ENCODE measurements at regions not wholly inside any gene's neighbourhood (a gene's known extent, or its start where the extent isn't known, plus 50 kb on each side); places are given as distances from the start of the nearest gene placed in this dataset.
"Not testable (repeated sequence)": the region's sequence is repeated elsewhere in the genome, so short reads cannot be mapped to it uniquely, and the experiment has no call there.

DNA sequence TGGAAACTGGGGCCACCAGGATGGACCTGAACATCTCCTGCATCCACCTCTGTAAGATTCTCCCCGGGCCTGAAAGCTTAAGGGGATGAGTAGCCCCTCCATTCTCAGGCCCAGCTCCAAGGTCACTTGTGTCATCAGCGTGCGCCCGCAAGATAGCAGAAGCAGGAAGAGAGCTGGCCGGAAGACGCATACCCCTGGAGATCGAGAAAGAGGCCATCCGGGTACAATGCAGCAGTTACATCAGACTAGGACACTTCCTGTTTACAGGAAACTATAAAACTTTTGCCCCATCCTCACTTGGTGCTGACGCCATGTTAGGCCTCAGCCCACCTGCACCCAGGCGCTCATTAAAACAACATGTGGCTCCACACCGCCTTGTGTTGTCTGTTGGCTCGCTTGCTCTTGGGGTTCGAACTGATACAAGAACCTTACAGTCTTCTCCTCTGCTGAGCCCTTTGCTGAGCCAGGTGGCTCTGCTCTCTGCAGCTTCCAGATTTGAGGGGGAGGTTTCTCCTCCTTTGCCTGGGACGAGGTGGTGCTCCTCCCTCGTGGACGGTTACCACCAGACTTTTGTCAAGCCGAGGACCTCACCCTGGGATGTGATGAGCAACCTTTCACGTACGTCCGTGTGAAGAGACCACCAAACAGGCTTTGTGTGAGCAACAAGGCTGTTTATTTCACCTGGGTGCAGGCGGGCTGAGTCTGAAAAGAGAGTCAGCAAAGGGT, 277.5 kb upstream of the C1orf174 start:
- no peak for TF ChIP-seq CTCF (IDR thresholded peaks at IDR 0.05; ENCODE audit: extremely low read depth, low read depth, low read length)
- no peaks in the 10 kb centered on the region for H3K27me3 ChIP-seq (ENCODE audit: insufficient read depth, low read length)
- no peak for DNase-seq (ENCODE audit: insufficient read length, low spot score, missing footprints)
- H3K9me3 ChIP-seq (ENCODE audit: low read depth, low read length): no peaks in the 10 kb centered on the region
- H3K27ac ChIP-seq (ENCODE audit: low read depth, low read length): no peak overlapping the region
- no peak overlapping the region for H3K4me2 ChIP-seq (ENCODE audit: insufficient read depth, low read length)
- no peaks in the 10 kb centered on the region for H3K4me1 ChIP-seq (ENCODE audit: insufficient read depth, low read length)
- H3K4me3 ChIP-seq (ENCODE audit: insufficient read depth, low read length): no peak overlapping the region
- no peaks in the 10 kb centered on the region for H3K36me3 ChIP-seq (ENCODE audit: insufficient read depth, low read length)
- no peaks in the 10 kb centered on the region for H3K79me2 ChIP-seq (ENCODE audit: insufficient read depth, low read length)
- H2AFZ ChIP-seq (ENCODE audit: low read length): no peak overlapping the region
- H4K20me1 ChIP-seq (ENCODE audit: insufficient read depth, low read length): no peaks in the 10 kb centered on the region

DNA sequence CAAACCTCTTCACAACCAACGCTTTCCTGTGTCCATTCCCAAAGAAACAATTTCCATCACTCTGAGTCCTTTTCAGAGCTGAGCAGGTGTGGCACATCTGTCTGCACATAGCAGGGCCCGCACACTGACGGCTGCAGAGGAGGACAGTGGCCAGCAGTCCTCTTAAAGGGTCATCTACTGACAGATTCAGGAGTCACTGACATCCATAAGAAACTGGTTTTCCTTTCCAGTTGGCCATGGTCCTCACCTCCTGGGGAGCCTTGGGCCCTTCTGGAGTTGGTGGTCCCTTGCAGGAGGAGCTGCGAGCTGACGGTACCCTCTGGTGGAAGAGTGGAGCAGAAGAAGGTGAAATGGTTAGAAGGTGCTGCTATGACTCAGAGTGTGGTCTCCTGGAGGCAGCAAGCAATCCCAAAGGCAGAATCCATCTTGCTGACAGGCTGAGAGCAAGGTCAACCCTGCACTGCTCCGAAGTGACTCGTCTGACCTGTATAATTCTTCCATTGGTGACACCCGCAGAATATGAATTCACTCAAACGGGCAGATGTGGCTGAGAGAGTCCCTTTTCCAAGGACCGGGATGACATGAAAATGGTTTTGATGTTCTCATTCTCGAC, 278.5 kb upstream of the C1orf174 start:
- no peaks in the 10 kb centered on the region for H3K36me3 ChIP-seq (ENCODE audit: insufficient read depth, low read length)
- no peaks in the 10 kb centered on the region for H3K79me2 ChIP-seq (ENCODE audit: insufficient read depth, low read length)
- no peak overlapping the region for H3K27ac ChIP-seq (ENCODE audit: low read depth, low read length)
- H3K9me3 ChIP-seq (ENCODE audit: low read depth, low read length): no peaks in the 10 kb centered on the region
- no peak overlapping the region for H3K4me2 ChIP-seq (ENCODE audit: insufficient read depth, low read length)
- H3K4me1 ChIP-seq (ENCODE audit: insufficient read depth, low read length): no peaks in the 10 kb centered on the region
- no peak overlapping the region for H3K4me3 ChIP-seq (ENCODE audit: insufficient read depth, low read length)
- TF ChIP-seq CTCF (IDR thresholded peaks at IDR 0.05; ENCODE audit: extremely low read depth, low read depth, low read length): no peak
- H2AFZ ChIP-seq (ENCODE audit: low read length): no peak overlapping the region
- H3K27me3 ChIP-seq (ENCODE audit: insufficient read depth, low read length): no peaks in the 10 kb centered on the region
- DNase-seq (ENCODE audit: insufficient read length, low spot score, missing footprints): no peak
- no peaks in the 10 kb centered on the region for H4K20me1 ChIP-seq (ENCODE audit: insufficient read depth, low read length)

GRCh38 chr1:4179914-4180735, 280.1 kb upstream of the C1orf174 start:
- H3K9me3 ChIP-seq (ENCODE audit: low read depth, low read length): no peaks in the 10 kb centered on the region
- H3K27me3 ChIP-seq (ENCODE audit: insufficient read depth, low read length): no peaks in the 10 kb centered on the region
- no peak overlapping the region for H3K4me2 ChIP-seq (ENCODE audit: insufficient read depth, low read length)
- H3K4me3 ChIP-seq (ENCODE audit: insufficient read depth, low read length): no peak overlapping the region
- no peak overlapping the region for H3K27ac ChIP-seq (ENCODE audit: low read depth, low read length)
- H4K20me1 ChIP-seq (ENCODE audit: insufficient read depth, low read length): no peaks in the 10 kb centered on the region
- DNase-seq (ENCODE audit: insufficient read length, low spot score, missing footprints): no peak
- H3K4me1 ChIP-seq (ENCODE audit: insufficient read depth, low read length): no peaks in the 10 kb centered on the region
- H2AFZ ChIP-seq (ENCODE audit: low read length): no peak overlapping the region
- H3K79me2 ChIP-seq (ENCODE audit: insufficient read depth, low read length): no peaks in the 10 kb centered on the region
- TF ChIP-seq CTCF (IDR thresholded peaks at IDR 0.05; ENCODE audit: extremely low read depth, low read depth, low read length): no peak
- H3K36me3 ChIP-seq (ENCODE audit: insufficient read depth, low read length): no peaks in the 10 kb centered on the region

- H3K79me2 ChIP-seq (ENCODE audit: insufficient read depth, low read length); H3K4me3 ChIP-seq (ENCODE audit: insufficient read depth, low read length); H3K36me3 ChIP-seq (ENCODE audit: insufficient read depth, low read length); DNase-seq (ENCODE audit: insufficient read length, low spot score, missing footprints); H4K20me1 ChIP-seq (ENCODE audit: insufficient read depth, low read length); H3K27ac ChIP-seq (ENCODE audit: low read depth, low read length); H3K4me1 ChIP-seq (ENCODE audit: insufficient read depth, low read length); H2AFZ ChIP-seq (ENCODE audit: low read length); H3K27me3 ChIP-seq (ENCODE audit: insufficient read depth, low read length); H3K9me3 ChIP-seq (ENCODE audit: low read depth, low read length); H3K4me2 ChIP-seq (ENCODE audit: insufficient read depth, low read length): not testable (repeated sequence)
These were observed 286.4 kb upstream of the C1orf174 start for GRCh38 chr1:4186486-4186885.

All from osteoblast (primary cell).